ENCODE measurements at regions not wholly inside any gene's neighbourhood (a gene's known extent, or its start where the extent isn't known, plus 50 kb on each side); places are given as distances from the start of the nearest gene placed in this dataset.

DNA sequence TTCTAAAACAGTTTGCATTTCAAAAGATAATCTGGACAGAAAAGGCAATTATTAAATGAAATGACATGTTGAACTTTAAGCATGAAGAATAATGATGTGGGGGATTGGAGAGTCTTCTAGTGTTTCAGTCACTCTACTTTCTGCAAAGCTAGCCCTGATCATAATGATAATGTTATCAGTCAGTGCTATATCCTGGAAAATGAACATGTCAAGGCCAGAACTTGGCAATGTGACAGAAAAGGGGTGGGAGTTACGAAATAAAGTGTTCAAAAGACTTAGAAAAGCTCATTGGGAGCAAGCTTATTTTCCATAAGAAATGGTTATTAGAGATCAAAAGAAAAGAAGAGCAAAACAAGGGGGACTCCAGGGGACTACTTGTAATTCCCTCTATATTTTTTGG is 288.5 kb upstream of the SLC8A1 start:
- Histone ChIP-seq H3K4me3 (replicated peaks; ENCODE audit: insufficient read depth, low read length) (no peak overlapping the region), H3K27me3 (ENCODE audit: insufficient read depth, poor library complexity, severe bottlenecking) (no peaks in the 10 kb centered on the region), H3K27ac (replicated peaks) (no peak overlapping the region)
- TF ChIP-seq POLR2AphosphoS5 (IDR thresholded peaks at IDR 0.05; ENCODE audit: low read depth), result no peak
- TF ChIP-seq, protein P1, sequence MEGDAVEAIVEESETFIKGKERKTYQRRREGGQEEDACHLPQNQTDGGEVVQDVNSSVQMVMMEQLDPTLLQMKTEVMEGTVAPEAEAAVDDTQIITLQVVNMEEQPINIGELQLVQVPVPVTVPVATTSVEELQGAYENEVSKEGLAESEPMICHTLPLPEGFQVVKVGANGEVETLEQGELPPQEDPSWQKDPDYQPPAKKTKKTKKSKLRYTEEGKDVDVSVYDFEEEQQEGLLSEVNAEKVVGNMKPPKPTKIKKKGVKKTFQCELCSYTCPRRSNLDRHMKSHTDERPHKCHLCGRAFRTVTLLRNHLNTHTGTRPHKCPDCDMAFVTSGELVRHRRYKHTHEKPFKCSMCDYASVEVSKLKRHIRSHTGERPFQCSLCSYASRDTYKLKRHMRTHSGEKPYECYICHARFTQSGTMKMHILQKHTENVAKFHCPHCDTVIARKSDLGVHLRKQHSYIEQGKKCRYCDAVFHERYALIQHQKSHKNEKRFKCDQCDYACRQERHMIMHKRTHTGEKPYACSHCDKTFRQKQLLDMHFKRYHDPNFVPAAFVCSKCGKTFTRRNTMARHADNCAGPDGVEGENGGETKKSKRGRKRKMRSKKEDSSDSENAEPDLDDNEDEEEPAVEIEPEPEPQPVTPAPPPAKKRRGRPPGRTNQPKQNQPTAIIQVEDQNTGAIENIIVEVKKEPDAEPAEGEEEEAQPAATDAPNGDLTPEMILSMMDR (IDR thresholded peaks at IDR 0.05; ENCODE audit: insufficient read depth, low read length), result no peak
- TF ChIP-seq, protein P2, sequence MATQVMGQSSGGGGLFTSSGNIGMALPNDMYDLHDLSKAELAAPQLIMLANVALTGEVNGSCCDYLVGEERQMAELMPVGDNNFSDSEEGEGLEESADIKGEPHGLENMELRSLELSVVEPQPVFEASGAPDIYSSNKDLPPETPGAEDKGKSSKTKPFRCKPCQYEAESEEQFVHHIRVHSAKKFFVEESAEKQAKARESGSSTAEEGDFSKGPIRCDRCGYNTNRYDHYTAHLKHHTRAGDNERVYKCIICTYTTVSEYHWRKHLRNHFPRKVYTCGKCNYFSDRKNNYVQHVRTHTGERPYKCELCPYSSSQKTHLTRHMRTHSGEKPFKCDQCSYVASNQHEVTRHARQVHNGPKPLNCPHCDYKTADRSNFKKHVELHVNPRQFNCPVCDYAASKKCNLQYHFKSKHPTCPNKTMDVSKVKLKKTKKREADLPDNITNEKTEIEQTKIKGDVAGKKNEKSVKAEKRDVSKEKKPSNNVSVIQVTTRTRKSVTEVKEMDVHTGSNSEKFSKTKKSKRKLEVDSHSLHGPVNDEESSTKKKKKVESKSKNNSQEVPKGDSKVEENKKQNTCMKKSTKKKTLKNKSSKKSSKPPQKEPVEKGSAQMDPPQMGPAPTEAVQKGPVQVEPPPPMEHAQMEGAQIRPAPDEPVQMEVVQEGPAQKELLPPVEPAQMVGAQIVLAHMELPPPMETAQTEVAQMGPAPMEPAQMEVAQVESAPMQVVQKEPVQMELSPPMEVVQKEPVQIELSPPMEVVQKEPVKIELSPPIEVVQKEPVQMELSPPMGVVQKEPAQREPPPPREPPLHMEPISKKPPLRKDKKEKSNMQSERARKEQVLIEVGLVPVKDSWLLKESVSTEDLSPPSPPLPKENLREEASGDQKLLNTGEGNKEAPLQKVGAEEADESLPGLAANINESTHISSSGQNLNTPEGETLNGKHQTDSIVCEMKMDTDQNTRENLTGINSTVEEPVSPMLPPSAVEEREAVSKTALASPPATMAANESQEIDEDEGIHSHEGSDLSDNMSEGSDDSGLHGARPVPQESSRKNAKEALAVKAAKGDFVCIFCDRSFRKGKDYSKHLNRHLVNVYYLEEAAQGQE (IDR thresholded peaks at IDR 0.05; ENCODE audit: insufficient replicate concordance, low read depth), result no peak
- TF ChIP-seq GABPA (IDR thresholded peaks at IDR 0.05; ENCODE audit: low read depth), result no peak
- TF ChIP-seq SPI1 (IDR thresholded peaks at IDR 0.05; ENCODE audit: borderline replicate concordance, low read depth), result no peak
- no peak for DNase-seq (ENCODE audit: low read depth in 1 of 2, low spot score in 1 of 2)

DNA sequence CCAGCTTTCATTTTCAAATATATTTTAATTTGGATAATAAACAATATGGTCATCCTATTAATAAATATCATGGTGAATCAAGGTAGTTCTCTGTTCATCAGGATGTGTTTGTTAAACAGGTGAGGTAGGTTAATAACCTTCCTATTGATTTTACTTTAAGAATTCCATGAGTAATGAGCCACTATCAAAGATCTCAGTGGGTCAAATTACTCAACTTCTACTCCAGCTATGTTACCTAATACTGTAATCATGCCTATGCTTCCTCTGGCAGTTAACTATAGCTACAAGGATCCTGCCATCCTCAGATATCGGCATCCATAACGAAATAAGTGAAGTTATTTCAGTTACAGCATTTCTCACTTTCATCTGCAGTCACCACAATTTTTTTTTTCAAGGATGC is 289.6 kb upstream of the SLC8A1 start:
- no peak overlapping the region for H3K27ac ChIP-seq (replicated peaks)
- DNase-seq (ENCODE audit: low read depth in 1 of 2, low spot score in 1 of 2), result no peak
- no peak overlapping the region for H3K4me3 ChIP-seq (replicated peaks; ENCODE audit: insufficient read depth, low read length)
- TF ChIP-seq GABPA (IDR thresholded peaks at IDR 0.05; ENCODE audit: low read depth) (no peak), SPI1 (IDR thresholded peaks at IDR 0.05; ENCODE audit: borderline replicate concordance, low read depth) (no peak), POLR2AphosphoS5 (IDR thresholded peaks at IDR 0.05; ENCODE audit: low read depth) (no peak)
- H3K27me3 ChIP-seq (ENCODE audit: insufficient read depth, poor library complexity, severe bottlenecking), result no peaks in the 10 kb centered on the region

DNA sequence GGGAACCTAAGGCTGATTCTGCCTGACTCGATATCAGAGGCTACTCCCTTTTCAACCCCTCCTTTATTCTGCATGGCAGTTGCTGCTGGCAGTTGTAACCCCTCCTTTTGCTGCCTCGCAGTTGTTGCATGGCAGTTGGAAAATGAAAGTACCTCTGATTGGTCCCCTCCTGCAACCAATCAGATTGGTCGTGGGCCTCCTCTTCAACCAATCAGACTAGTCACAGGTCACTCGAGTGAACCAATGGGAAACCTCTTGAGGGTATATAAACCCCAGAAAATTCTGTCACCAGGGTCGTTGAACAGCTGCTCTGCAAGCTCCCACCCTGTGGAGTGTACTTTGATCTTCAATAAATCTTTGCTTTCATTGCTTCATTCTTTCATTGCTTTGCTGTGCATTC is 294.3 kb upstream of the SLC8A1 start:
- no peaks in the 10 kb centered on the region for H3K27me3 ChIP-seq (ENCODE audit: insufficient read depth, poor library complexity, severe bottlenecking)
- TF ChIP-seq GABPA (IDR thresholded peaks at IDR 0.05; ENCODE audit: low read depth) (no peak), SPI1 (IDR thresholded peaks at IDR 0.05; ENCODE audit: borderline replicate concordance, low read depth) (no peak), POLR2AphosphoS5 (IDR thresholded peaks at IDR 0.05; ENCODE audit: low read depth) (no peak)
- TF ChIP-seq, protein P1 (IDR thresholded peaks at IDR 0.05; ENCODE audit: insufficient read depth, low read length), result no peak
- TF ChIP-seq, protein P2 (IDR thresholded peaks at IDR 0.05; ENCODE audit: insufficient replicate concordance, low read depth), result no peak
- DNase-seq (ENCODE audit: low read depth in 1 of 2, low spot score in 1 of 2), result no peak
- no peak overlapping the region for H3K4me3 ChIP-seq (replicated peaks; ENCODE audit: insufficient read depth, low read length)
- H3K27ac ChIP-seq (replicated peaks), result no peak overlapping the region

DNA sequence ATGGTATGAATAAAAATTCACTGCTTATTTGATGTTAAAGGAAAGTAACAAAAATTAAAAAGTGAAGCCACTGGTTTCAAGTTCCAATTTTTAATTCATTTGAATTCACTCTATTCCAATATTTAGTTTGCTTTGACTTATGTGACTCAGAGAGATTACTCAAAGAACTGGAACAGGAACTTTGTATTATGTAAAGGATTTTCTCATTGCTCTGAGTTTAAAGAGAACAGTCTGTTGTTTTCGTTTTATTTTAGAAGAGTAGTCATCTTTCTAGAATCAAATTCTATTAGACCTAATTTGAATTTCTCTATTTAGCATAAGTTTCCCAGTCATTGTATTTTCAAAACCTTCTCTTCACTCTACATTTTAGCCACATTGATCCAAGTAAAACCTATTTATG is 300.1 kb upstream of the SLC8A1 start:
- DNase-seq (ENCODE audit: low read depth in 1 of 2, low spot score in 1 of 2), result no peak
- TF ChIP-seq POLR2AphosphoS5 (IDR thresholded peaks at IDR 0.05; ENCODE audit: low read depth), result no peak
- no peak for TF ChIP-seq GABPA (IDR thresholded peaks at IDR 0.05; ENCODE audit: low read depth)
- TF ChIP-seq, protein P1 (IDR thresholded peaks at IDR 0.05; ENCODE audit: insufficient read depth, low read length), result no peak
- TF ChIP-seq SPI1 (IDR thresholded peaks at IDR 0.05; ENCODE audit: borderline replicate concordance, low read depth), result no peak
- TF ChIP-seq, protein P2 (IDR thresholded peaks at IDR 0.05; ENCODE audit: insufficient replicate concordance, low read depth), result no peak
- H3K4me3 ChIP-seq (replicated peaks; ENCODE audit: insufficient read depth, low read length), result no peak overlapping the region
- no peak overlapping the region for H3K27ac ChIP-seq (replicated peaks)
- no peaks in the 10 kb centered on the region for H3K27me3 ChIP-seq (ENCODE audit: insufficient read depth, poor library complexity, severe bottlenecking)

Data from HL-60 (cell line).